H1 (cell line): ENCODE measurements at regions not wholly inside any gene's neighbourhood (a gene's known extent, or its start where the extent isn't known, plus 50 kb on each side); places are given as distances from the start of the nearest gene placed in this dataset.

Experiments
- CTCF ChIA-PET: fragments of 300-600 bp; sonication (Branson Sonifier 250); formaldehyde crosslinking; loops from one replicate; lab custom pipeline; 2021; ENCODE audit not compliant: partially characterized antibody; lab: Charles Lee
- POLR2A ChIA-PET: fragments of 300-600 bp; sonication (Branson Sonifier 250); formaldehyde crosslinking; loops from one replicate; lab custom pipeline; 2021; ENCODE audit warnings: inconsistent platforms; ENCODE audit not compliant: partially characterized antibody; lab: Charles Lee
- DNase-seq, 2 experiments: peaks; one replicate each; pipeline versions ENCODE4 v3.0.0 to v3.0.0-alpha.2; 2010 to 2022; ENCODE audit warnings: low spot score in 2 of 2, low read depth in 1 of 2, mixed read lengths in 1 of 2
- FAIRE-seq: peaks from 2 replicates; lab custom pipeline; 2011; peaks lifted over from hg19 to GRCh38; lab: Jason Lieb, UNC
- H2AFZ ChIP-seq: 2 replicates; pipeline ENCODE4 v1.8.1; 2012; ENCODE audit warnings: low read length, inconsistent platforms
- H2AK5ac ChIP-seq: 2 replicates; pipeline ENCODE4 v1.6.1; 2013; ENCODE audit warnings: low read depth, low read length
- H2BK120ac ChIP-seq: replicated peaks from 2 replicates; pipeline ENCODE3; 2013; ENCODE audit warnings: low read depth, low read length, inconsistent platforms
- H2BK12ac ChIP-seq: 2 replicates; pipeline ENCODE4 v1.6.1; 2013; ENCODE audit warnings: low read depth, low read length
- H2BK15ac ChIP-seq: 2 replicates; pipeline ENCODE4 v1.6.1; 2013; ENCODE audit warnings: low read length
- H2BK20ac ChIP-seq: 2 replicates; pipeline ENCODE4 v1.6.1; 2013; ENCODE audit warnings: low read length
- H2BK5ac ChIP-seq: 2 replicates; pipeline ENCODE4 v1.6.1; 2013; ENCODE audit warnings: low read depth, low read length
- H3K14ac ChIP-seq: 2 replicates; pipeline ENCODE4 v1.6.1; 2013; ENCODE audit warnings: inconsistent platforms; ENCODE audit not compliant: insufficient read length
- H3K18ac ChIP-seq: 2 replicates; pipeline ENCODE4 v1.6.1; 2013; ENCODE audit warnings: low read length; ENCODE audit errors: extremely low read depth
- H3K23ac ChIP-seq: 2 replicates; pipeline ENCODE4 v1.6.1; 2013; ENCODE audit warnings: inconsistent platforms; ENCODE audit not compliant: insufficient read length
- H3K23me2 ChIP-seq: 2 replicates; pipeline ENCODE4 v1.6.1; 2013; ENCODE audit warnings: low read depth, low read length
- H3K27ac ChIP-seq: 2 replicates; pipeline ENCODE4 v1.6.1; 2011; ENCODE audit warnings: low read depth, low read length, inconsistent platforms
- H3K27me3 ChIP-seq, 4 experiments: replicated peaks in 1 of 4; 1 replicate in 1 of 4; 2 replicates in 3 of 4; pipeline versions ENCODE4 v1.6.1 to v1.8.1; 2011 to 2013; ENCODE audit warnings: low read length in 3 of 4, mild to moderate bottlenecking in 3 of 4, inconsistent platforms in 2 of 4, mixed read lengths in 2 of 4, moderate library complexity in 1 of 4; ENCODE audit not compliant: control insufficient read depth in 3 of 4, insufficient read depth in 3 of 4; ENCODE audit errors: extremely low read depth in 1 of 4
- H3K36me3 ChIP-seq, 4 experiments: 2 replicates each; pipeline versions ENCODE4 v1.6.1 to v1.8.1; 2011 to 2013; ENCODE audit warnings: mild to moderate bottlenecking in 4 of 4, low read length in 3 of 4, moderate library complexity in 2 of 4, control low read depth in 1 of 4, inconsistent platforms in 1 of 4; ENCODE audit not compliant: insufficient read depth in 4 of 4, control insufficient read depth in 2 of 4
- H3K4ac ChIP-seq: replicated peaks from 2 replicates; pipeline ENCODE3; 2013; ENCODE audit warnings: low read length, low read depth, mixed read lengths, inconsistent platforms; ENCODE audit not compliant: insufficient read length
- H3K4me1 ChIP-seq, 4 experiments: replicated peaks in 1 of 4; 1 replicate in 1 of 4; 2 replicates in 3 of 4; pipeline versions ENCODE4 v1.6.1 to v1.8.1; 2011 to 2013; ENCODE audit warnings: low read length in 3 of 4, inconsistent platforms in 2 of 4, mixed read lengths in 1 of 4; ENCODE audit not compliant: insufficient read depth in 4 of 4, control insufficient read depth in 3 of 4
- H3K4me2 ChIP-seq, 2 experiments: 2 replicates each; pipeline versions ENCODE4 v1.6.1 to v1.8.1; 2011 to 2013; ENCODE audit warnings: low read depth in 2 of 2, low read length in 2 of 2, control low read depth in 1 of 2, inconsistent platforms in 1 of 2, mild to moderate bottlenecking in 1 of 2; ENCODE audit not compliant: insufficient read depth in 1 of 2
- H3K4me3 ChIP-seq, 4 experiments: fragments of 200-600, 300-600 bp in 1 of 4; sonication (generic), shearing (Covaris generic), sonication (Bioruptor Twin) in 1 of 4; 2 replicates each; pipeline versions ENCODE4 v1.5.1 to v1.8.1; 2011 to 2016; ENCODE audit warnings: low read length in 4 of 4, low read depth in 3 of 4, control low read depth in 2 of 4, inconsistent platforms in 2 of 4, mild to moderate bottlenecking in 2 of 4, mixed read lengths in 1 of 4, moderate library complexity in 1 of 4; ENCODE audit not compliant: insufficient read depth in 2 of 4; ENCODE audit errors: extremely low read depth in 1 of 4
- H3K56ac ChIP-seq: replicated peaks from 2 replicates; pipeline ENCODE3; 2013; ENCODE audit warnings: low read depth, mild to moderate bottlenecking, mixed read lengths, low read length, inconsistent platforms; ENCODE audit not compliant: insufficient read length
- H3K79me1 ChIP-seq: 2 replicates; pipeline ENCODE4 v1.6.1; 2013; ENCODE audit warnings: low read depth, low read length, control low read depth
- H3K79me2 ChIP-seq, 2 experiments: 2 replicates each; pipeline versions ENCODE4 v1.6.1 to v1.8.1; 2012 to 2013; ENCODE audit warnings: low read length in 2 of 2, mild to moderate bottlenecking in 2 of 2, inconsistent platforms in 1 of 2; ENCODE audit not compliant: insufficient read depth in 2 of 2, control insufficient read depth in 1 of 2
- H3K9ac ChIP-seq, 4 experiments: replicated peaks in 1 of 4; 1 replicate in 1 of 4; 2 replicates in 3 of 4; pipeline versions ENCODE4 v1.6.1 to v1.8.1; 2011 to 2013; ENCODE audit warnings: low read depth in 3 of 4, low read length in 3 of 4, control low read depth in 2 of 4, mild to moderate bottlenecking in 2 of 4, moderate library complexity in 2 of 4, inconsistent platforms in 1 of 4; ENCODE audit errors: extremely low read depth in 1 of 4
- H3K9me3 ChIP-seq, 2 experiments: 2 replicates each; pipeline versions ENCODE4 v1.6.1 to v1.8.1; 2012 to 2013; ENCODE audit warnings: mild to moderate bottlenecking in 2 of 2, moderate library complexity in 2 of 2, control low read depth in 1 of 2, inconsistent platforms in 1 of 2, low read depth in 1 of 2, low read length in 1 of 2, mixed read lengths in 1 of 2; ENCODE audit not compliant: insufficient read depth in 2 of 2
- H4K20me1 ChIP-seq, 2 experiments: replicated peaks in 1 of 2; 2 replicates each; pipeline versions ENCODE3 to v1.8.1; 2011 to 2013; ENCODE audit warnings: inconsistent platforms in 2 of 2, low read length in 2 of 2, mild to moderate bottlenecking in 1 of 2; ENCODE audit not compliant: insufficient read depth in 2 of 2, control insufficient read depth in 1 of 2
- H4K5ac ChIP-seq: 2 replicates; pipeline ENCODE4 v1.6.1; 2013; ENCODE audit warnings: low read length, low read depth, mixed read lengths, inconsistent platforms; ENCODE audit not compliant: insufficient read length
- H4K8ac ChIP-seq: 2 replicates; pipeline ENCODE4 v1.8.0; 2013; ENCODE audit warnings: mild to moderate bottlenecking, moderate library complexity, low read length, inconsistent platforms; ENCODE audit not compliant: insufficient read depth; ENCODE audit errors: extremely low read depth
- H4K91ac ChIP-seq: replicated peaks from 2 replicates; pipeline ENCODE3; 2013; ENCODE audit warnings: low read length, mixed read lengths, inconsistent platforms; ENCODE audit not compliant: insufficient read length
- BRCA1 ChIP-seq: IDR thresholded peaks from 2 replicates; pipeline ENCODE4 v1.6.1; 2012; ENCODE audit warnings: low read depth, low read length, improper control_type of control experiment
- CBX5 ChIP-seq: fragments of 300-800, 300-1000 bp; sonication (generic); IDR thresholded peaks from 2 replicates; pipeline ENCODE4 v1.7.1; 2016; ENCODE audit warnings: antibody characterized with exemption, low read length, low read depth
- CREB1 ChIP-seq: IDR thresholded peaks from 2 replicates; pipeline ENCODE4 v1.6.1; 2012; ENCODE audit warnings: inconsistent platforms
- GTF2F1 ChIP-seq: IDR thresholded peaks from 2 replicates; pipeline ENCODE4 v1.6.1; 2012; ENCODE audit warnings: low read depth, low read length, improper control_type of control experiment, borderline replicate concordance
- JUND ChIP-seq: IDR thresholded peaks from 2 replicates; pipeline ENCODE4 v1.6.1; 2011; ENCODE audit warnings: mild to moderate bottlenecking, improper control_type of control experiment, low read length
- RNF2 ChIP-seq: fragments of 200-900, 300-1000 bp; sonication (generic); IDR thresholded peaks from 2 replicates; pipeline ENCODE4 v1.7.1; 2016; ENCODE audit warnings: borderline replicate concordance, low read depth, mild to moderate bottlenecking, antibody characterized with exemption, low read length; ENCODE audit not compliant: poor library complexity, severe bottlenecking; ENCODE audit errors: missing control alignments
- SIRT6 ChIP-seq: IDR thresholded peaks from one replicate; pipeline ENCODE4 v1.7.1; 2012; ENCODE audit warnings: low read length, inconsistent platforms
- SRF ChIP-seq: IDR thresholded peaks from 2 replicates; pipeline ENCODE4 v1.6.1; 2011; ENCODE audit warnings: mild to moderate bottlenecking, low read depth, low read length, moderate library complexity
- TAF7 ChIP-seq: optimal IDR thresholded peaks from 2 replicates; pipeline ENCODE3; 2011; ENCODE audit warnings: low read depth, mild to moderate bottlenecking, inconsistent platforms, low read length, moderate library complexity, borderline replicate concordance
- TCF12 ChIP-seq: IDR thresholded peaks from 2 replicates; pipeline ENCODE4 v1.6.1; 2011; ENCODE audit warnings: low read depth, mild to moderate bottlenecking, low read length
- ZNF274 ChIP-seq: IDR thresholded peaks from 2 replicates; pipeline ENCODE4 v1.7.0; 2012; ENCODE audit warnings: low read length, borderline replicate concordance; ENCODE audit errors: extremely low read depth
- WGBS, 2 experiments: shearing (Covaris generic) in 1 of 2; methylation state at CpG; one replicate each; pipeline versions ENCODE4 v1.1.6 to v1.1.7; 2013 to 2015; ENCODE audit warnings: low lambda C conversion rate in 2 of 2, mixed read lengths in 2 of 2, inconsistent platforms in 1 of 2, low coverage in 1 of 2, missing lambda C conversion rate in 1 of 2; ENCODE audit not compliant: insufficient replicate concordance in 2 of 2, insufficient coverage in 1 of 2, insufficient read length in 1 of 2; ENCODE audit errors: extremely low coverage in 1 of 2, missing lambda C conversion rate in 1 of 2; 5-methylcytosine and 5-hydroxymethylcytosine counted together

- no peaks in the 10 kb centered on the region for H3K9me3 ChIP-seq
- no peak overlapping the region for H3K23ac ChIP-seq
- H3K79me2 ChIP-seq = no peaks in the 10 kb centered on the region
- H3K56ac ChIP-seq = no peak overlapping the region
- no peaks in the 10 kb centered on the region for H3K4me1 ChIP-seq
- H2BK15ac ChIP-seq = no peak overlapping the region
- H3K18ac ChIP-seq = no peak overlapping the region
- H4K8ac ChIP-seq = no peak overlapping the region
- no peaks in the 10 kb centered on the region for H3K23me2 ChIP-seq
- no peak overlapping the region for H3K4ac ChIP-seq
- WGBS, 2 experiments = 89% methylated on average over 1 of the region's 1 CpG; no CpG with 5 or more reads in 1 of the 2 experiments
- CTCF ChIA-PET = no interaction called here
- no peak overlapping the region for H3K4me2 ChIP-seq
- H3K9ac ChIP-seq = no peak overlapping the region
- no peaks in the 10 kb centered on the region for H4K20me1 ChIP-seq
- H2BK120ac ChIP-seq = no peak overlapping the region
- POLR2A ChIA-PET = no interaction called here
- no peak overlapping the region for H2AK5ac ChIP-seq
- H3K14ac ChIP-seq = no peak overlapping the region
- no peak overlapping the region for H2BK12ac ChIP-seq
- H2BK20ac ChIP-seq = no peak overlapping the region
- H3K27ac ChIP-seq = no peak overlapping the region
- H2BK5ac ChIP-seq = no peak overlapping the region
- no peaks in the 10 kb centered on the region for H3K27me3 ChIP-seq
- H3K79me1 ChIP-seq = no peaks in the 10 kb centered on the region
- no peaks in the 10 kb centered on the region for H3K36me3 ChIP-seq
- DNase-seq = no peak
- H4K91ac ChIP-seq = no peak overlapping the region
- no peak for FAIRE-seq
- no peak overlapping the region for H2AFZ ChIP-seq
- no peak overlapping the region for H4K5ac ChIP-seq
- no peak overlapping the region for H3K4me3 ChIP-seq
- TF ChIP-seq CREB1 = no peak
- no peak for TF ChIP-seq JUND
- TF ChIP-seq CBX5 = no peak
- TF ChIP-seq GTF2F1 = no peak
- no peak for TF ChIP-seq BRCA1
- TF ChIP-seq TAF7 = no peak
- no peak for TF ChIP-seq ZNF274
- no peak for TF ChIP-seq SIRT6
- TF ChIP-seq SRF = no peak
- no peak for TF ChIP-seq RNF2
- no peak for TF ChIP-seq TCF12
Measured at GRCh38 chr17:69630056-69630635, 215.6 kb downstream of the MAP2K6 start.
